ENCODE measurements at regions not wholly inside any gene's neighbourhood (a gene's known extent, or its start where the extent isn't known, plus 50 kb on each side); places are given as distances from the start of the nearest gene placed in this dataset.

DNA sequence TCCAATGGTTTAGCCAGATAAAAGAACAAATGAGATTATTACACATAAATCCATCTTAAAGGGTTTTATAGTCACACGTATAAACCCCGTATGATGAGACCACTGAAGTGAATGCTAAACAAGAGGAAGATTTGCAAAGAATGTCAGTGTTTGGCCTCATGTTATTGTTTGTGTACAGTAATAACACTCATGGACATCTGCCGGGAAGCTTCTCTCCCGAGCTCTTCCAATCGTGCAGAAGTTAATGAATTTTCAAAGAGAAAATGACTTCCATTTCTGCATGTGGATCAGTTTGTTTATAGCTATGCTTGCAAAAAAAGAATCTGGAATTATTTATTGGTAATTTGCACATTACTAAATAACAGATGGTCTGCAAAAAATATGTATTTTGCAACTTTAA, 88.5 kb upstream of the APCDD1 start:
- DNase-seq: no peak

DNA sequence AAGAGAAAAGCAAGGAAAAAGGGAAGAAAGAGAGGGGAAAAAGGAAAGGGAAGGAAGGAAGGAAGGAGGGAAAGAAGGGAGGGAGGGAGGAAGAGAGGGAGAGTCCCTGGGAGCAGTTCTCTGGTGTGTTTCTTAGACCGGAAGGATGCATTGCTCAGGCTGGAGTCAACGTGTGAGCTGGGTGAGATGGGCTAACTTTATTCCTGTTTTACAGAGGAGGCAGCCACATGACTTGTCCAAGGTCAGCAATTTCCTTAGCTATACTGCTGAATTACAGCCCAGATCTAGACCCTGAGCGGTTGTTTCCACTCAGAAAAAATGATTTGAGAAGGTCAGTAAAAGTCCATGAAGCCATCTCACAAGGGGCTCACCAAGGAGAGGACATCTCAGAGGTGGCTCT, 86.6 kb upstream of the APCDD1 start:
- no peak for DNase-seq

DNA sequence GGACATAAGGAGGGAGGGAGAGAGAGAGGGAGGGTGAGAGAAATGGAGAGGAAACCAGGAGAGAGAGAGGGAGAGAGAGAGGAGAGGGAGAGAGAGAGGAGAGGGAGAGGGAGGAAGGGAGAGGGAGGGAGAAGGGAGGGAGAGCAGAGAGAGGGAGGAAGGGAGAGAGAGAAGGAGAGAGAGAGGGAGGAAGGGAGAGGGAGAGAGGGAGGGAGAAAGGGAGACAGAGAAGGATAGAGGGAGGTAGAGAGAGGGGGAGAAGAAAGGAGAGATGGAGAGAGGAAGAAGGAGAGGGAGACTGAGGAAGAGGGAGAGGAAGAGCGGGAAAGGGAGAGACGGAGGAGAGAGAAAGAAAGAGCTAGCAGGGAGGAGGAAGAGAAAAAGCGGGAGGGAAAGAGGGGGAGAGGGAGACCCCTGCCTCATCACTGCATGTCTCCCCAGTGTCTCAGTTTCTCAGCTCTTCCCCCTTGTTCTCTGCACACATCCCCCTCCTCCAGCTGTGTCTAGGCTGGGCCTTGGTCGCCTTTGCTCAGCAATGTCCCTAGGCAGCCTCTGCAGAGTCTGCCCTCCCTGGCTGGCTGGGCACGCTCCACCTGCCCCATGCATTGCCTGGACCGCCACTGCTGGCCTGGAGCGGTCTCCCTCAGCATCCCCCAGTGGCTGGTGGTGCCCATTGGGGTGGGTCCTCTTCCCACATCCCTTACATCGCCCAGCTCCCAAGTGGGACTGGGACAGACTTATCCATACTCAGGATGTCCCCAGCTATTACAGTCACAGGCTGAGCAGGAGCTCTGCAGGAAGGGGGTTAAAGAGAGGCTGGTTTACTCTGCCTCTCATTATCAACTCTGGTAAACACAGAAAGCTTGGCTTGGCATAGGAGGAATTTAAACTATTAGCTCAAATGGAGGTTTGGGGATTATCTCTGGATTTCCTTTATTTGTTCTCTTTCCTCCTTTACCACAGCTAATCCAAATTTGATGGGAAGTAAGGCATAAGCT, 85.7 kb upstream of the APCDD1 start:
- no peak for DNase-seq

DNA sequence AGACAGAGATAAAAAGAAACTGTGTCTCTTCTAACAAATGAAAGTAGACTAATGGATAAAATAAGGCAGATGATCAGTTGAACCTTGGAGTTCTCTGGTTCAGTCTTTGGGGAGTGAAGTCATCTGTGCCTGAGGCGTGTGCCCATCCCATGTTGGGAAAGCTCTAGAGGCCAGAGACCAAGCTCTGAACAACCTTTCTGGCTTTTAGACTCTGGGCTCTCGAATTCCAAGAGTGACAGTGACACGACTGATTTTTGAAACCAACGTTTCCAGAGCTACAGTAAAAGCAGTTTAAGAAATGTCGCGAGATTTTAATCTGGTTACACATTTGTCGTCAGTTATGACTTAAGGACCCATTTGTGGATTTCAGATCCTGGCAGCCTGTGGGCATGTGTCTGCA, 83.7 kb upstream of the APCDD1 start:
- no peak for DNase-seq

DNA sequence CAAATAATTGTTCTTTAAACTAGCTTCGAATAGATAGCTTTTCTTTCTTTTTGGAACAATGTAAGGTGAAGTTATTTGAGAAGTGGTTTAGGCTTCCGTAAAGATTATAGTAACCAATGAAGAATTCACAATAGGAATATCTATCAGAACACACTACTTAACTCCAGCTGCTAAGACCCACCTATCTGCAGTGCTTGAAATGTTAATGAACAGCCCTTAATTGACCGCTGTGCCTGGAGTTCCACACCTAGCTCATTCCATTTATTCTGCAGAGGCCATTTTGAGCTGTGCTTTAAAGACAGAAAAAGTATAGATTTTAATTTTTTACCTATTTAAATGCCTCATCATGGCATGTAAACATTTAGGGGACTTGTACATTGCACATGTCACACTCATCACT, 83.3 kb upstream of the APCDD1 start:
- no peak for DNase-seq

DNA sequence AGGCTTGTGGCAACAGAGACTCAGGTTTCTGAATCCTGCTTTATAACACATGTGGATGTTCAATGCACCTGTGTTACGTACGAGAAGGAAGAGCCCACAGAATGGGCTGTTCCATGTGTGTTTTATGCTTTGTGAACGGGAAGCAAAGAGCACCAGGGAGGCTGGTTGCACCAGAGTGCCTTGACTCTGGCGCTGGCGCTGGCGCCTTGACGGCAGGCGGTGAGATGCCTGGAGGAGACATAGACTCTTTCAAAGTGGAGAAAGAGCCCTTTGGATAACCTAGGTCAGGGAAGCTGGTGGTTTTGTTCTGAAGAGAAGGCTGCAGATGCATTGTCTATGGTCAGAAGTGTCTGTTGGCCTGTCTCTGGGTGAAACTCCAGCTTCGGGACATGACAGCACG, 80.2 kb upstream of the APCDD1 start:
- DNase-seq: no peak

DNA sequence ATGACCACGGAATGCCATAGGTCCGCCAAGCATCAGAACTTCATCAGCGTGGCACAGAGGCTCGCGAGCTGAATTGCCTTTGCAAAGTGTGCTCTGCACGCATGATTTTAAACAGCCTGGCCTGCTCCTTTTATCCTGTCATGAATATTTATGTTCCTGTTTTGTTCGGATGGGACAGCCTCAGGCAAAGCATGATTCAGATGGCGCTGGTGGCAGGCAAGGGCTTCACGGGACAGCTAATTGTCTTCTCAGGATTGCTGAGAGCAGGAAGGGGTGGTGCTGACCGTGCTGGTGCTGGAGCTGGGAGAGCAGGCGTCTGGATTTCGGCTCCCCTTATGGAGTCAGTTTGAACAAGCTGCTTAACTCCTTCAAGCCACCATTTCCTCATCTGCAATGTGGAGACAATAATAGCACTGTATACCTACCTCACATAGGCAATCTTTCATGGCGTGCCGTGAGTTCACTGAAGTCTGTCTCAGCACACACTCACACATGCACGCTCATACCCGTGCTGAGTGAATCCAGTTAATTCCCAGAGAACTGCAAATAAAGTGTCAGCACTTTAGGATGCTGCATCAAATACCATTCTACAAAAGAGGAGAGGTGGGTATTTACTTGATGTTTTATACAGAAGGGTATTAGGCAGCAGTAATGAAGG, 79.7 kb upstream of the APCDD1 start:
- no peak for DNase-seq

DNA sequence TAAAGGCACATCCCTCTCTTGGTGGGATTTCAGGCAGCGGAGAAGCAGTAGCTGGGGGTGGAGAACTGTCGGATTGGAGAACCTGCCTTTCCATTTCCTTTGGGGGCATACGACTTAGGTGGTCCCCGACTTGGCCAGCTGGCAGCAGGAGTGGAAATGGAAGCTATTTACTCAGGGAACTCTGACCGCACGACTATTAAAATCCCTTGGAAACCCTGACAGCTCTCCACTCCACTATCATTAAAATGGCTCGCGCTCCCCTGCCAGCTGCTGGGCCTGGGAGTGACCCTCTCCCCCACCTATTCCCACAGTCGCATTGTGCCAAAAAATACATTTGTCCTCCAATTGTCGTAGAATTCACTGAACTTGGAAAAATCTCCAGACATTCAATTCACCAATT, 77.7 kb upstream of the APCDD1 start:
- no peak for DNase-seq

DNA sequence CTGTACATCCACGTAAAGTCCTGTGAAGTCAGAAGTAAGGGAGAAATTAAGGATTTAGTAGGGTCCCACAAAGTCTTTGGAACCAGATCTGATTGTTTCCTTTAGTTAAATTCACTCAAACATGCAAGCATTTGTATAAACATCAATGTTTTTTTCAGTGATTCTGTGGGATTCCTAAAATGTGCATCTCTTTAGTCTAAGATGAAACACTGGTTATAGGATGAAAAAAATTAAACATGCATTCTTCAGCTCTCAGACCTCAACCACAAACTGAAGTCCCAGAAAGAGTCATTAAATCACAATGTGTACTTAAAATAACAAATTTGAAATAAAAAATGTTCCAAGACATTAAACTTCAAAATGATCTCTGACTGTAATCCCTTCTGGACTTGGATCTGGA, 76.5 kb upstream of the APCDD1 start:
- no peak for DNase-seq

DNA sequence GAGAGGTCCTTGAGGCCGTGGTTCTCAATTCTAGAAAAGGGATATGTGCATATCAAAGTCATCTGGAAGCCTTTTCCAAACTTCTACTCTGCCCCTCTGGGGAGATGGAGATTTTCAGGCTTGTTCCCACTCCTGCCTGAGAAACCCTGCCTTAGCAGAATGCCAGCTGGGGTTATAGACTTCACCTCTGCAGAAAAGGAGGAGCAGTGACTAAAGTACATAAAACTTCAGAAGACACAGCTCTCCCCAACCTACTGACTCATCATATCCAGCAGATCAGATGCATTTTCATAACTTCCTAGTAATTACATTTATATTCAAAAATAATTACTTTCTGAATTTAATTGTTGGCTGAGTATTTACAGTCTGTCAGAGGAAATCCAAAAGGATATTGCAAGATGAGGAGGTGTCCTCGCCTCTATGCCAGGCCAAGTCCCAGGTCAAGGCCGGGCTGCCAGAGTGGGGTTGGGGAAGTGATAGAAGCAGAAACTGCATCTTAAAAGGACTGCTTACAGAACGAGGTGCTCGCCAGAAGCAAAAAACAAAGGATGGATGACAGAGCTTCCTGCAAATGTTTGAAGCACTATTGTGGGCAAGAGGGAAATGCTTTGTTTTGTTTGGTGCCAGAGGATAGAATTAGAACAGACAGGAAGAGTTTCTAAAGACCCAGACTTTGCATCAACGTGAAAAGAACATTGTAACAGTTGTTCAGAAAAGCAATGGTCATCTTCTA, 75.6 kb upstream of the APCDD1 start:
- DNase-seq: no peak

DNA sequence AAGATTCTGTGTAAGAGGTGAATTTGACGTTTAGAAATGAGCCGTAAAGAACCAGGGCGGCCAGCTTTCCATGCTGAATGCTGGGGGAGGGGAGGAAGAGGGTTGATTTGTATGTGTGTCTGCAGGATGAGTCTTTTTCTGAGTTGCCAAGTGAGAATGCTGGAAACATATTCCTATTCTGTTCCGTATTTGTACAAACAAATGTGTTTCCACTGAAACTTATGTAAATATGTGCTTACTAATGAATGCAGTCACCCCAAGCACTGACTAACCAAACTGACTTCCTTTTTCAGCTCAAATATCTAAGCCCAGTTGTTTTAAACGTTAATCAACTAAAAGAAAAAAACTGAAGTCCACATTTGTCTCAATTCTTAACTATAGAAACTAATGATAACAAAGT, 74.9 kb upstream of the APCDD1 start:
- no peak for DNase-seq

DNA sequence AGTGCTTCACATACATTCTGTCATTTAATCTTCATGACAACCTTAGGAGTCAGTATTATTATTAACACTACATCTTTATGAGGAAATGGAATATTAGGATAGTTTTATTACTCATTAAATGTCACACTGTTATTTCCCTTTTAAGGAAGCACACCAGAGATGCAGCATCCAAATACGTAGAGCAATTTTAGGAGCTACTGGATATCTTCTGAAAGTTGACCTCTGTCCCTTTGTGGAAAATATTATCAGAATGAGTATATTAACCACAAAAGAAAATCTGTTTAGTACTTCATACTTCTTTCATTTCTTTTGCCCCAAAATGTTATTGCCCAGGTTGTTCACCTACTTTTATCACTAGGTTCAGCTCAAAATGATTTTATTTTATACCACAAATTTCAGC, 72.9 kb upstream of the APCDD1 start:
- DNase-seq: no peak

DNA sequence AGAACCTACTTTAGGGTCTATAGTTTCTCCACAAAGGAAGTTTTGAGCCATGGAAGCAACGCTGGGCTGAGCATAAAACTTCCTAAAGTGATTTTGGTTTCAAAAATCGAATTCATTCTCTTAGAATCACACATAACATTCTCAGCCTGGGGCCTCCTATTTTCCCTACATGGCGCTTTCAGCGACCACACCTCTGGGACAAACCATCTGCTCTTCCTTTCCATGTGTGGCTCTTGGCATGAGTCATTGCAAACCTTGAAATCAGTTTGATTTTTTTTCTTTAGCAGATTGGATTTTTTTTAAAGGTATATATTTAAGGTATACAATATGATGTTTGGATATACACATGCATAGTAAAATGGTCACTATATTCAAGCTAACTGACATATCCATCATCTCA, 72.5 kb upstream of the APCDD1 start:
- no peak for DNase-seq

DNA sequence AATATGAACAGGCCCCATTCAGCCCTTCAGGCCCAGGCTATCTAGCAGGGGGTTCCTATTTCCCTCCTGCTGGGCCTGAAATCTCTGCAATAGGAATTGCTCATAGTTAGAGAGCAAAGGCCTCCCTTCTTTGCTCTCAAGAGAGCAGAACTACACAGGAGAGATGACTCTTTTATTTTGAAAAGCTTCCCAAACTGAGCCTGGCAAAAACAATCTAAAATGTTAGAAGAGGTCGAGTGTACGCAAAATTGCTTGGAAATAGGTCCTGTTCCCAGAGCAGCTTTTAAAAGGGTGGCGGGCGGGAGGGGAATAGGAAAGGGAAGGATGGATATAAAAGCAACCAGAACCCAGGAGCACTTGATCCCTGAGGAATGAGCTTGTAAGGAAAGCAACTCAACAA, 68.4 kb upstream of the APCDD1 start:
- DNase-seq: no peak

DNA sequence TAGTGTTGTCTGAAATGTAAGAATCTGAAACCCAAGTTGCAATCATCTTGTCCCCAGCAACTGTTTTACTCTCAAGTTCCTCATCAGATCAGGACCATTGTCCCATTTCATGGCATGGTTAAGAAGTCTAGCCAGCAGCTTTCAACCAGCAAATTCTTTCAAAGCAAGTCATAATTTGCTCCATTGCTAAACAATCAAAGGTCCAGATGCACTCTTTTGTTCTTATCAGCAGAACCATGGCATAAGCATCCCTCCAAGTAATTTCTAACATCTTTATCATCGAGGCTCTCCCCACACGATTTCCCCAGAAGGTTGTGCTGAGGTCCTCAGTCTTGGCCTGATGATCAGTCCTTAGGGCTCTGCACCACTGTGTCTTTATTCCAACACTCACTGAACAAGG, 67.5 kb upstream of the APCDD1 start:
- DNase-seq: no peak

DNA sequence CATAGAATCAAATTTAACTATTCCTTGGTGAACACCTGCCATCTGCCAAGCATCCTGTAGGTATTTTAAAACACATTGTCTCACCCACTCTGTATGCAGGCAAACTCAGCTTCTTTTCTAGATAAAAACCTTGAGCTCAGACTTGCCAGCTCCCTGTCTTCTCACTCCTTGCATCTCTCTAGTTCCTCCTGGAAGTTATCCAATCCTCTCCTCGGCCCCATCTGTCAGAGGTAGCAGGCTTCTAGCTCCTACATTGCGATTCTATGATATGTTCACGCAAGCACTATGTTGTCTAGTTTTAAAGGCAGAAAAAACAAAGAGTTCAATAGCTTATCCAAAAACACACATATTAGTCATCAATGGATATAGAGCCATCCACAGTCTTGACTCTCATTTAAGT, 67.0 kb upstream of the APCDD1 start:
- DNase-seq: no peak

DNA sequence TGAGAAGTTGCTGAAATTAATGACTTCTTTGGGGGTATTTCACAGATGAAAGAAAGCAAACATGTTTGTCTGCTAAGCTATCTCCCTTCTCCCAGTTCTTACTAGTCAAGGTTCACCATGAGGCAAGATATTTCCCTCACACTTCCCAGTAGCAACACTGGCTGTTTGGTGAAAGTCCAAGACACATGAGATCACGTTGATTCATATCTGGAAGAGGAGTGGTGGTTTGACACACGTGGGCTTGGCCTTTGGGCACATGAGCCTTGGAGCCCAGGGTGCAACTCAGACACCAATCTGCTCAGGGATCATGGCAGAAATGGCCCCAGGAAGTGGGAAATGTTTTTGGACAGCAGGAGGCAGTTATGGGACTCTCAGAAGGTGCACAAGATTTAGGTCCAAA, 66.1 kb upstream of the APCDD1 start:
- no peak for DNase-seq

DNA sequence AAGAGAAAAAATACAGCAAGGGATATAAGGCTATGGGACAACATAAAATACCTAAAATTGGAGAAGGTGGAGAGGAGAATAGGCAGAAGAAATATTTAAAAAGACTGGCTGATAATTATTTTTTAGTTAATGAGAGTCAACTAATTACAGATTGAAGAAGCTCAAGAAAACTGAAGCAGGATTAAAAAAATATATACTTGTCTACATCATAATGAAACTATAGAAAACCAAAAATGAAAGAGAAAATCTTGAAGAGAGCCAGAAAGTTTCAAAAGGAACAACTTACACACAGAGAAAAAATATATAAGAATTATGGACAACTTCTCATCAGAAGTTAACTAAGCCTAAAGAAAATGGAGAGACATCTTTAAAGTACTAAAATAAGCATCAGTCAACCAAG, 62.9 kb upstream of the APCDD1 start:
- no peak for DNase-seq

DNA sequence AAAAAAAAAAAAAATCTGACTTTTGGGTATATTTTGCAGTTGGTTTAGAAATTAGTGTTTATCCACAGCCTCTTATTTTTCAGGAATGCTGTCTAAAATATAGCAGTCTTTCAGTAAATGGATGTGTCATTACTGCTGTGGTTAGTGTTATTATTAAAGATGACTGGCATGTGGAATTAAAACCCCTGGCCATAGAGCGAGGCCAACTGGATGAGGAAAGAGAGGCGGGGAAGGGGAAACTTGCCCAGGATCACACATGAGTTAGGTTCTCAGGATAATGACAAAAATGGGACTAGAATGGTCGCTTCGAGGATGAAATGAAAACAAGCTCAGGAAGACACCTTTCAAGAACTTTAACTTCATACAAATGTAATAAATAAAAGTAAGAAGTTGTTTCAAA, 57.4 kb upstream of the APCDD1 start:
- DNase-seq: no peak

DNA sequence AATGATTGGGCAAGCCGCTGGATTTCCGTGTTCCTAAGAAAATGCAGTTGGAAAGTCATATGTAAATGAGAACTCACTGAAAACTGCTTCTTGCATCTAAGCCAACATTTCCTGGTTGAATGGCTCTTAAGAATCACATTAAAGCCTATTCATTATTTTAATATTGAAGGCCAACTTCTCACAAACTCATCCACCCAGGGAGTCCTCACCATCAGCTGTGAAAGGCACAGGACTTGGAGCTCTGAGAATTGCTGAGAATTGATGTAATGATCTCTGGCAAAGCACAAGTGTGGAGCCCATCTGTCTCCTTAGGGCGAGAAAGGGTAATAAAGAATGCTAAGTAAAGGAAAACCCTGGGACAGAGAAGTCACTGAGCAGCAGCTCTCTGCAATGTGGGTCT, 55.9 kb upstream of the APCDD1 start:
- peak; percentile 33 for DNase-seq

DNA sequence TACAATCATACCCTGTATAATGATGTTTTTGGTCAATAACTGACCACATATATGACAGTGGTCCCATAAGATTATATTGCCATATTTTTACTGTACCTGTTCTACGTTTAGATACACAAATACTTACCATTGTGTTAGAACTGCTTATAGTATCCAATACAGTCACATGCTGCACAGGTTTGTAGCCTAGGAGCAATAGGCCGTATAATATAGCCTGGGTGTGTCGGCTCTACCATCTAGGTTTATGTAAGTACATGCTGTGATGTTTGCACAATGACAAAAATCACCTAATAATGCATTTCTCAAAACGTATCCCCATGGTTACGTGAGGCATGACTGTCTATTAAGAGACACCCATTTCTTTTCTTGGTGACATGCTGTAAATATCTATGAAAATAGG, 55.0 kb upstream of the APCDD1 start:
- DNase-seq: no peak

DNA sequence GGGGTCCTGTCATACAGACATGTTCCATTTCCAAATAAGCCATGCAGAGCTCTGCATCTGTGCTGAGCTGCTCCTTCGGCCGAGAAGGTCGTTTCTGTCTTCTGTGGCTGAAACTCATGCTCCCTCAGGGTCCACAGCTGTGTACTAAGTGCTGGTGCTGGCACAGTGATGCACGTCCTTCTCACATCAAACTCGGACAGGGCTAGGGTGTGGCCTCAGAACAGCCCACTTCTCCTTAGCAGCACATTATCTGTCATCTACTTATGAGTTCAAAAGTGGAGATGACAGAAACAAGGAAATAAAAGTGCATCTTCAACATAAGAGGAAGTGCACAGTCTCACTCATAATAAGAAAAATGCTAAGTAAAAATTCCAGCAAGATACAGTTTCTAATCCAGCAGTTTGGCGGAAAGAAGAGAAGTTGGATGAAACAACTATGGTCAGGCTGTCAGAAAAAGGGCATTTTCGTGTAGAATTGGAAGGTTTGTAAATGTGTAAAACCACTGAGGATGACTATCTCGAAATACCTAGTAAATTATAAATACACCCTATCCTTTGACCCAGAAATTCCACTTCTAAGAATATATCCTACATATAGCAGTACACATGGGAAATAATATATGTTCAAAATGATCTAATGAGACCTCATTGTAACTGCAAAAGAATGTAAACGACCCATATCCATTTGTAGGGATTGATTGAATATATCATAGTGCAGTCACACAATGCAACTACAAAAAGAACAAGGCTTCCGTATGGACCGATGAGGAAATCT, 53.7 kb upstream of the APCDD1 start:
- DNase-seq: no peak

DNA sequence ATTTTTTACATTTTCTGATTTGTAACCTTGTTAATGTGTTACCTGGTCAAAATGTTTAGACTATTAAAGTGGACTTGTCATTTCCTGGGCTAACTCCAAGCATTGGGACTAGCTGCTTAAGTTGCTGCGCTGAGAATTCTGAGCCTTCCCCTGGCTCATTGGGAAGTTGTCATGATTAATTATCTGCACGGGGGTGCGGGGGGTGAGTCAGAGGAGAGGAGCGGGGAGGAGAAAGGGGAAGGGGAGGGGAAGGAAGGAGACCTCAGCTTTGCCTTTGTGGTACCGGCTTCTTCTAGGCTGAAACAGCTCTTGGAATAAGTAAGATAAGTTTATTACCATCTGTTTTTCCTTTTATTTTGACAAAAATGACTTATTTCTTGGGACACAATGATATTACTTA, 52.9 kb upstream of the APCDD1 start:
- DNase-seq: no peak
